Common myeloid progenitor, CD34-positive (primary cell): ENCODE measurements at regions not wholly inside any gene's neighbourhood (a gene's known extent, or its start where the extent isn't known, plus 50 kb on each side); places are given as distances from the start of the nearest gene placed in this dataset.

Experiments
- CTCF ChIA-PET: fragments of 350-600 bp; sonication (Branson Sonifier 250); formaldehyde crosslinking; loops from one replicate; lab custom pipeline; 2021; ENCODE audit warnings: antibody characterized with exemption; lab: Charles Lee
- POLR2A ChIA-PET: fragments of 350-600 bp; sonication (Branson Sonifier 250); formaldehyde crosslinking; loops from one replicate; lab custom pipeline; 2021; ENCODE audit warnings: antibody characterized with exemption; lab: Charles Lee
- DNase-seq, 3 donors: peaks; one replicate each; pipeline versions ENCODE4 v3.0.0 to v3.0.0-alpha.2; 2013
- H3K27ac ChIP-seq, 2 experiments: 1 replicate in 1 of 2; 2 replicates in 1 of 2; pipeline ENCODE4 v1.7.0; 2013; ENCODE audit warnings: inconsistent platforms in 2 of 2, low read length in 2 of 2, mild to moderate bottlenecking in 2 of 2, low read depth in 1 of 2, moderate library complexity in 1 of 2; ENCODE audit not compliant: severe bottlenecking in 2 of 2, insufficient read depth in 1 of 2, poor library complexity in 1 of 2
- H3K27me3 ChIP-seq, 5 experiments: replicated peaks in 2 of 5; 1 replicate in 3 of 5; 2 replicates in 2 of 5; pipeline versions ENCODE4 v1.6.1 to v1.7.0; 2013; ENCODE audit warnings: low read length in 4 of 5, mild to moderate bottlenecking in 2 of 5, moderate library complexity in 2 of 5, inconsistent platforms in 1 of 5; ENCODE audit not compliant: insufficient read depth in 5 of 5, control insufficient read depth in 4 of 5
- H3K36me3 ChIP-seq, 4 experiments: 1 replicate in 2 of 4; 2 replicates in 2 of 4; pipeline versions ENCODE4 v1.6.1 to v1.7.0; 2013; ENCODE audit warnings: low read length in 3 of 4, control low read depth in 1 of 4, mild to moderate bottlenecking in 1 of 4; ENCODE audit not compliant: control insufficient read depth in 4 of 4, insufficient read depth in 4 of 4
- H3K4me1 ChIP-seq, 4 experiments: 1 replicate in 3 of 4; 2 replicates in 1 of 4; pipeline versions ENCODE4 v1.6.1 to v1.7.1; 2013; ENCODE audit warnings: low read length in 3 of 4, mild to moderate bottlenecking in 3 of 4, control low read depth in 1 of 4, inconsistent platforms in 1 of 4, moderate library complexity in 1 of 4; ENCODE audit not compliant: control insufficient read depth in 4 of 4, insufficient read depth in 4 of 4; ENCODE audit errors: control extremely low read depth in 1 of 4
- H3K4me3 ChIP-seq, 7 experiments: 1 replicate in 4 of 7; 2 replicates in 3 of 7; pipeline versions ENCODE4 v1.5.1 to v1.7.0; 2013; ENCODE audit warnings: mild to moderate bottlenecking in 7 of 7, low read length in 6 of 7, moderate library complexity in 6 of 7, inconsistent platforms in 2 of 7, low read depth in 2 of 7, control low read depth in 1 of 7; ENCODE audit not compliant: insufficient read depth in 4 of 7, control insufficient read depth in 1 of 7; ENCODE audit errors: extremely low read depth in 1 of 7
- H3K9me3 ChIP-seq, 5 experiments: 1 replicate in 4 of 5; 2 replicates in 1 of 5; pipeline versions ENCODE4 v1.6.1 to v1.7.1; 2013; ENCODE audit warnings: low read length in 4 of 5, mild to moderate bottlenecking in 2 of 5, inconsistent platforms in 1 of 5, low read depth in 1 of 5, moderate library complexity in 1 of 5; ENCODE audit not compliant: control insufficient read depth in 4 of 5, insufficient read depth in 2 of 5; ENCODE audit errors: control extremely low read depth in 1 of 5
- WGBS: methylation state at CpG from one replicate; pipeline ENCODE4 v1.1.5; 2013; ENCODE audit not compliant: insufficient coverage; 5-methylcytosine and 5-hydroxymethylcytosine counted together

DNA sequence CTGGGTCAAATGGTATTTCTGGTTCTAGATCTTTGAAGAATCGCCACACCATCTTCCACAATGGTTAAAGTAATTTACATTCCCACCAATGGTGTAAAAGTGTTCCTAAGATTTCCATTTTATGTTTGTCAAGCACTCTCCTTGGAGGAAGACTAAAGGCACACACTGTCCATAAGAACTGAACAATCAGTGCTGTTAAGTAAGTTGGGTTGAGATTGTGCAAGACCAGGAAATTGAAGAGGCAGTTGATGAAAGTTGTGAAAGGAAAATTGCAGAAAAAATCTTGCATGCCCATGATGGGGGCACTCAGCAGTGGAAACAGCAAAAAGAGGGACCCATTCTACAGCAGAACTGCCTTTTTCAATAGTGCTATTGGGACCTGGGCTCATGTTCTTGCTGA is 323.6 kb downstream of the DLEU7 start:
- H3K36me3 ChIP-seq: no peaks in the 10 kb centered on the region
- no peaks in the 10 kb centered on the region for H3K9me3 ChIP-seq
- DNase-seq: no peak
- CTCF ChIA-PET: no interaction called here
- no peaks in the 10 kb centered on the region for H3K27me3 ChIP-seq
- WGBS: 100% methylated on average over 1 of the region's 1 CpG
- POLR2A ChIA-PET: no interaction called here
- H3K27ac ChIP-seq: no peak overlapping the region
- H3K4me3 ChIP-seq: no peak overlapping the region
- no peaks in the 10 kb centered on the region for H3K4me1 ChIP-seq

DNA sequence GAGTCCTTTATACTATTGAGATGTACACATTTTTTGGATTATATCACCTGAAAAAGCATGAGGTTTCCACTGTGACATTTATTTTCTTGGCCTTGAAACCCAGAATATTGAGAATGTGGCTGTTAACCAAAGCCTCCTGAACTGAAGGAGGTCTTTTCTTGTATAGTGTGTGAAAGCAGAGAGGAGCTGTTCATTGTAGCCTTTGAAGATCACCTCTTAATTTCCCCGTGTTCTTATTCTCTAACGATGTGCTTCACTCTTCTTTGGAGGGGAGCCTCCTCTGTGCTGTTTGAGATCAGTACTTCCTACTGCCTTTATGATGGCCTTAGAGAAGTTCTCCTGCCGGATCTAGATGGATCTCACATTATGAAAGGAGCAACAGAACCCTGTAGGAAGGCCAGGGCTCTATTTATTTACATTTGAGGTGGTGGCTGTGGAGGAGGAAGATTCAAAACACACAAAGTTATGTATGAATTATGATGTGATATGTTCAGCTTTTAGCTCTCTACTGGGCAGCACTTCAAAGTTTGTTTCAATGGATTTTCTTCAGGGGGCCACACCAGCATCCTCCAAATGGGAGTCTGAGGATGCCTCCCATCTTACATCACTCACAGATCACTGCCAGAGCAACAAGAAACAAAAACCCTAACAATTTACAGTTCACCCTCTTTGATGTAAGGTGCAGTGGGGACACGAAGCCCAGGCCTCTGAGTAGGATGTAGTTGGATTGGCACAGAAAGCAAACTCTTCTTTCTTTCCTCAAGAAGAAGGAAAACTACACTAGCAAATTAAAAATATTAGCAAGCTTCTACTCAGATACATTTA is 322.3 kb downstream of the DLEU7 start:
- no peak overlapping the region for H3K4me3 ChIP-seq
- no peaks in the 10 kb centered on the region for H3K27me3 ChIP-seq
- POLR2A ChIA-PET: no interaction called here
- H3K27ac ChIP-seq: no peak overlapping the region
- H3K36me3 ChIP-seq: no peaks in the 10 kb centered on the region
- no peak for DNase-seq
- peaks cover 0 to 4% (median 0%) of the 10 kb centered on the region in 4 experiments for H3K4me1 ChIP-seq
- H3K9me3 ChIP-seq: no peaks in the 10 kb centered on the region
- 100% methylated on average over 1 of the region's 4 CpGs for WGBS
- CTCF ChIA-PET: interaction anchor here (1.1 kb wide), 1 partner anchor 10 kb away, joined by 4 read pairs; no protein-coding TSS in a partner anchor

DNA sequence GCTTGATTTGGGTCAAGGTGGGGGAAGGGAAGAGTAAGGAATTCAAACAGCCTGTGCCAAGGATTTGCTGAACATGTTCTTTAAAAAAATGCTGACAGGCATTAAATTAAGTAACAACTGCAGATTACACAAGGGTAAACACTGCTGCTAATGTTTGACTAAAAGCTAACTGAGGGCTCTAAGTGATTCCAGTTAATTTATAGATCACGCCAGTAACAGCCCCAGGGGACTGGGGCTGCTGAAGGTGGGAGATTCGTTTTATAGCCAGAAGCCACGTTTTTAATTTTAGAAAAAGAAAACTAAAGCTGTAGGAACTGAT is 321.7 kb downstream of the DLEU7 start:
- H3K27ac ChIP-seq: no peak overlapping the region
- ChIA-PET CTCF (interaction anchor here (1.1 kb wide), 1 partner anchor 10 kb away, joined by 4 read pairs; no protein-coding TSS in a partner anchor), POLR2A (no interaction called here)
- DNase-seq: no peak
- no peaks in the 10 kb centered on the region for H3K27me3 ChIP-seq
- H3K9me3 ChIP-seq: no peaks in the 10 kb centered on the region
- H3K4me1 ChIP-seq: peaks cover 0 to 10% (median 4%) of the 10 kb centered on the region in 4 experiments
- H3K36me3 ChIP-seq: no peaks in the 10 kb centered on the region
- H3K4me3 ChIP-seq: no peak overlapping the region
- WGBS: 43% methylated on average over 3 of the region's 3 CpGs

DNA sequence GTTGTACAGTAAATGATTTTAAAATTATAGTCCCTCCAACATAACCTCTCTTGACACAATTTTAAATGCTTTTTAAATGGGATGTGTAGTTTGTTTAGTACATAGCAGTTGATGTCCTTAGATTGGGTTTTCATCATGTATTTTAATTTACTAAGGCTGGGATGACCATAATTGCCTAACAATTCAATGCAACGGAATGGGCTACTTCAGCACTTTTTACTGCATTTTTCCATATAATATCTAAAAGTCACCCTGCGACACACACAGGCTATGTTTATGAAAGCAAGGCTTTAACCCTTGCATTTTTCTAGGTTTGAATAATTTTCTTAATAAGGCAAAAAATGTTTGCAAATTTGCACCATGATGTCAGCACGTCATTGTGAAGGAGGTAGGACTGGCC is 321.0 kb downstream of the DLEU7 start:
- no peak for DNase-seq
- H3K4me1 ChIP-seq: peaks cover 3 to 17% (median 10%) of the 10 kb centered on the region in 4 experiments
- WGBS: 100% methylated on average over 2 of the region's 3 CpGs
- H3K27me3 ChIP-seq: no peaks in the 10 kb centered on the region
- no peaks in the 10 kb centered on the region for H3K36me3 ChIP-seq
- ChIA-PET CTCF (interaction anchor here (1.1 kb wide), 1 partner anchor 9 kb away, joined by 4 read pairs; no protein-coding TSS in a partner anchor), POLR2A (no interaction called here)
- no peak overlapping the region for H3K4me3 ChIP-seq
- no peaks in the 10 kb centered on the region for H3K9me3 ChIP-seq
- no peak overlapping the region for H3K27ac ChIP-seq

DNA sequence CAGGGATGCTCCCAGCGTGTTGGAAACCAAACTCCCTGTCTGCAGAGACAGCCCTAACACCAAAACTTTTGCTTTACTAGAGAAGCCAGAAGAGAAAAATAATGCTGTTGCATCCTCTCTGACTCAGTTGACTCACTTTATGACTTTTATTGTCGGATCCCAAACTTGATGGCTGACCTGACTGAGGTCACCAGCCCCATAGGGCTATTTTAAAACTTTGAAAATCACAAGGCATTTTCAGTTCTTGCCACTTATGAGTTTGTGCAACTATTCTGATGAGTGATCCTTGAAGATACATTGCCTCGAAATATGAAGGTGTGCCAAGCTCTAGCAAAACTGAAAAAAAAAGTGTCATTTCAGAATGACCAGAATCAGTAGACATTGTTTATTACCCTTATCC is 320.2 kb downstream of the DLEU7 start:
- Histone ChIP-seq H3K27ac (no peak overlapping the region), H3K4me1 (peaks cover 11 to 25% (median 18%) of the 10 kb centered on the region in 4 experiments), H3K27me3 (no peaks in the 10 kb centered on the region), H3K4me3 (no peak overlapping the region), H3K36me3 (no peaks in the 10 kb centered on the region), H3K9me3 (no peaks in the 10 kb centered on the region)
- DNase-seq: no peak
- WGBS: 100% methylated on average over 3 of the region's 3 CpGs
- ChIA-PET POLR2A (no interaction called here), CTCF (no interaction called here)

DNA sequence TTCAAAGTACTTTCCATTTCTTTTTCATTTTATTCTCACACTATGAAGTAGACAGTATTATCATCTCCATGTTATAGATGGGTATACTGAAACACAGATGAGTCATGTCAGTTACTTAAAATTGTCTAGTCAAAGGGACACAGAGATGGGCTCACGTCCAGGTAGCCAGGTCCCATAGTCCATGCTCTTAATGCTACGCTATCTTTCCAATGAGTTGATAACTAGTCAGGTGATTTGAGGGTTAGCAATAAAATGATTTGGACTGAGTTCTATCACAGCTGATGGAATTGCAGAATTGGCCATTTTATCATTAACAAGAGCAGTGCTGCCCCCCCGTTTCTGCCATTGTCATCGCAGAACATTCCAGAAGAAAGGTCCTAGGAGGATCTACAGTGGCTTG is 318.9 kb downstream of the DLEU7 start:
- CTCF ChIA-PET: no interaction called here
- peaks cover 14 to 29% (median 23%) of the 10 kb centered on the region in 4 experiments for H3K4me1 ChIP-seq

DNA sequence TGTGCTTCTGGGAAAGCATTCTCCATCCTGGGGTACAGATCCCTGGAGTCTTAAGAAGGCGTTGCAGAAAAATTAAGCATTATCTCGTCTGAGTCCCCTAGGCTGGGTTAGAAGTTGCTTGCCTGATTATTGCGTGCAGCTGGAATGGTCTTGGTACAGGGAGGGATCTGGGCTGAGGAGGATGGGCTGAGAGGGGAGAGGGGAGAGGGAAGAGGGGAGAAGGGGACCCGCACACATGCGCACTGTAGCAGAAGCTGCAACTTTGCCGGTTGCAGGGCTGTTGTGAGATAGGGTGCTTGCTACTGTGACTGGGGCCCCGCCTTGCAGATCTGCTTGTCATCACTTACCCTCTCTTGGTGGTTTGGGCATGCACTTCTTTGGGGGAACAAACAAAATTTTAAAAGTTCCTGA is 316.8 kb downstream of the DLEU7 start:
- no peak overlapping the region for H3K4me3 ChIP-seq
- ChIA-PET POLR2A (no interaction called here), CTCF (interaction anchor here (0.8 to 1.0 kb wide), 2 partner anchors 274 to 553 kb away, joined by 3 read pairs; no protein-coding TSS in a partner anchor)
- 73% methylated on average over 5 of the region's 7 CpGs for WGBS
- H3K36me3 ChIP-seq: no peaks in the 10 kb centered on the region
- no peaks in the 10 kb centered on the region for H3K27me3 ChIP-seq
- H3K4me1 ChIP-seq: peaks cover 14 to 30% (median 23%) of the 10 kb centered on the region in 4 experiments
- H3K9me3 ChIP-seq: no peaks in the 10 kb centered on the region
- H3K27ac ChIP-seq: no peak overlapping the region
- DNase-seq: peak in 2 of 3 donors; percentile 15 to 24

More for the DNA sequence above, 318.9 kb downstream of the DLEU7 start:
- no peak overlapping the region for H3K27ac ChIP-seq
- no peaks in the 10 kb centered on the region for H3K36me3 ChIP-seq
- H3K4me3 ChIP-seq: no peak overlapping the region
- WGBS: 100% methylated on average over 2 of the region's 4 CpGs
- DNase-seq: no peak
- no peaks in the 10 kb centered on the region for H3K9me3 ChIP-seq
- H3K27me3 ChIP-seq: no peaks in the 10 kb centered on the region
- POLR2A ChIA-PET: no interaction called here
